K562 (cell line): ENCODE measurements at regions not wholly inside any gene's neighbourhood (a gene's known extent, or its start where the extent isn't known, plus 50 kb on each side); places are given as distances from the start of the nearest gene placed in this dataset.

ENCODE experiments used
- CBFB ChIP-seq: sonication (generic); formaldehyde crosslinking; IDR thresholded peaks from 2 replicates; pipeline ENCODE4 v1.4.0; 2020; ENCODE audit warnings: mild to moderate bottlenecking, missing genetic modification reagents
- CHD7 ChIP-seq: fragments of 200-600 bp; sonication (generic); IDR thresholded peaks from one replicate; pipeline ENCODE4 v1.6.1; 2012; ENCODE audit warnings: mild to moderate bottlenecking, low read depth, low read length, inconsistent platforms
- EWSR1 ChIP-seq: fragments of 450-650 bp; IDR thresholded peaks from 2 replicates; pipeline ENCODE4 v1.6.1; 2018; ENCODE audit warnings: borderline replicate concordance, mild to moderate bottlenecking, low read depth, moderate library complexity; ENCODE audit not compliant: partially characterized antibody
- FOXJ3 ChIP-seq: sonication (generic); formaldehyde crosslinking; IDR thresholded peaks from 2 replicates; pipeline ENCODE4 v1.4.0; 2020; ENCODE audit warnings: mild to moderate bottlenecking, missing genetic modification reagents
- RBM17 ChIP-seq: fragments of 200-400 bp; formaldehyde crosslinking; IDR thresholded peaks from 2 replicates; pipeline ENCODE4 v1.6.1; 2017; ENCODE audit warnings: low read depth, mild to moderate bottlenecking, low read length, borderline replicate concordance
- U2AF1 ChIP-seq: fragments of 200-400 bp; formaldehyde crosslinking; optimal IDR thresholded peaks from 2 replicates; pipeline ENCODE3; 2017; ENCODE audit warnings: mild to moderate bottlenecking, low read depth, low read length, moderate library complexity
- XRCC4 ChIP-seq: IDR thresholded peaks from one replicate; pipeline ENCODE4 v1.6.1; 2011; ENCODE audit not compliant: insufficient read depth, insufficient read length; ENCODE audit errors: extremely low read depth
- ZNF239 ChIP-seq: fragments of 250-450 bp; sonication (Bioruptor Pico); IDR thresholded peaks from 2 replicates; pipeline ENCODE4 v1.4.0; 2020; ENCODE audit warnings: mild to moderate bottlenecking
- ZNF507 ChIP-seq: conservative IDR thresholded peaks from 2 replicates; pipeline ENCODE4 v1.6.1; 2017; ENCODE audit warnings: missing genetic modification characterization, missing compliant biosample characterization
- TF ChIP-seq, protein P1 (sequence below): fragments of 250-450 bp; sonication (Bioruptor Pico); IDR thresholded peaks from 2 replicates; pipeline ENCODE4 v1.8.0; 2021; ENCODE audit warnings: moderate library complexity, mild to moderate bottlenecking, inconsistent platforms

- TF ChIP-seq RBM17 (no peak), ZNF507 (tag) (no peak), U2AF1 (no peak), CBFB (no peak), ZNF239 (CRISPR knock-in tag) (no peak), EWSR1 (no peak), CHD7 (no peak), FOXJ3 (CRISPR knock-in tag) (no peak), XRCC4 (no peak)
- TF ChIP-seq, protein P1, sequence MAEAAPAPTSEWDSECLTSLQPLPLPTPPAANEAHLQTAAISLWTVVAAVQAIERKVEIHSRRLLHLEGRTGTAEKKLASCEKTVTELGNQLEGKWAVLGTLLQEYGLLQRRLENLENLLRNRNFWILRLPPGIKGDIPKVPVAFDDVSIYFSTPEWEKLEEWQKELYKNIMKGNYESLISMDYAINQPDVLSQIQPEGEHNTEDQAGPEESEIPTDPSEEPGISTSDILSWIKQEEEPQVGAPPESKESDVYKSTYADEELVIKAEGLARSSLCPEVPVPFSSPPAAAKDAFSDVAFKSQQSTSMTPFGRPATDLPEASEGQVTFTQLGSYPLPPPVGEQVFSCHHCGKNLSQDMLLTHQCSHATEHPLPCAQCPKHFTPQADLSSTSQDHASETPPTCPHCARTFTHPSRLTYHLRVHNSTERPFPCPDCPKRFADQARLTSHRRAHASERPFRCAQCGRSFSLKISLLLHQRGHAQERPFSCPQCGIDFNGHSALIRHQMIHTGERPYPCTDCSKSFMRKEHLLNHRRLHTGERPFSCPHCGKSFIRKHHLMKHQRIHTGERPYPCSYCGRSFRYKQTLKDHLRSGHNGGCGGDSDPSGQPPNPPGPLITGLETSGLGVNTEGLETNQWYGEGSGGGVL = no peak
Measured at GRCh38 chr14:77989441-77989991, 180.7 kb upstream of the NRXN3 start (continued).
